Renal pelvis (tissue), 1 donor: ENCODE measurements at regions not wholly inside any gene's neighbourhood (a gene's known extent, or its start where the extent isn't known, plus 50 kb on each side); places are given as distances from the start of the nearest gene placed in this dataset.

ENCODE experiments used
- DNase-seq: peaks from one replicate; pipeline ENCODE4 v3.0.0-alpha.2; 2013

DNA sequence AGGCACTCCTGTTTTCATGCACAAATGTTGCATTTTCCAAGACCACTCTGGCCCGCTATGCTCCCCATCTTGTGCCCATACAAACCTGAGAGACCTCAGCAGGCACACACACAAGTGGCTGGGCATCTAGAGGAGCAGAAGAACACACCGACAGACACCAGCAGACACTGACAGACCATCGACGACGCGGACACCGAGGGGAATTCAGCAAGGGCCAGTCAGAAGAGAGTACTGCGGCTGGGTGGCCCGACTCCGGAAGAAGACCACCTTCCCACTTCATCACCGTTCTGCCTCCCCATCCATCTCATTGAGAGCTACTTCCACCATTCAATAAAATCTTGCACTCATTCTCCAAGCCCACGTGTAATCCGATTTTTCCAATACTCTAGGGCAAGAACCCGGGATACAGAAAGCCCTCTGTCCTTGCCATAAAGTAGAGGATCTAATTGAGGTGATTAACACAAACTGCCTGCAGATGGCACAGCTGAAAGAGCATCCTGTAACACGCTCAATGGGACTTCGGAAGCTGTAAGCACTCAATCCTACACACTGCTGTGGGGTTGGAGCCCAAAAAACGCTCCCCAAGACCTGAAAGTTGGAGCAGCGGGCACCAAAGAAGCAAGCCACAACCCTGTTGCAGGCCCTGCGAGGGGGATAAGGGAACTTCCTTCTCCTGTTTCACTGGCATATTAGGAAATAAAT lies 780.9 kb downstream of the ARAP2 start:
- DNase-seq = no peak

DNA sequence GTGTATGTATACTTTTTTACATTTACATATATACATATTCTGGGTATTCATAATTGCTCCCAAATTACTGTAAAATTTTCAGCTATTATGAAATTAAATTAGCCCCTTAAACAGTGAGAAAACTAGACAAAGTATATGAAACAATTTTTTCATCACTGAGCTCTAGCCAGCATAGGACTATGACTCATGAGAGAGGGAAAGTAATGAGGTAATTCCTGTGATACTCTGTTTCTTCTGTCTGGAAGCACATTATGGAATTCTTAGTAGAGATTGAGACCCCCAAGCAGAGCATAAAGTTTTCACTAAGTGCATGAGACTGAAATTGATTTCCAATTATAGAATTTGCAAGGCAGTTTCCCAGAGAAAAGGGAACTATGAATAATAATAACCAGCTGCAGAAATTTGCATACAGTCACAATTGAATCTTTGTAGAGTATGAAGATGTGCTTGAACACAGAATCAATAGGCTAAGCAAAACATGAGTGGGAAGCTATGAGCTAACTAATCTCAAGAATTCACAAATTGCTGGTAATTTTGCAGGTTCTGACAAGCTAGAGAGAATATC lies 779.3 kb downstream of the ARAP2 start:
- DNase-seq = no peak

DNA sequence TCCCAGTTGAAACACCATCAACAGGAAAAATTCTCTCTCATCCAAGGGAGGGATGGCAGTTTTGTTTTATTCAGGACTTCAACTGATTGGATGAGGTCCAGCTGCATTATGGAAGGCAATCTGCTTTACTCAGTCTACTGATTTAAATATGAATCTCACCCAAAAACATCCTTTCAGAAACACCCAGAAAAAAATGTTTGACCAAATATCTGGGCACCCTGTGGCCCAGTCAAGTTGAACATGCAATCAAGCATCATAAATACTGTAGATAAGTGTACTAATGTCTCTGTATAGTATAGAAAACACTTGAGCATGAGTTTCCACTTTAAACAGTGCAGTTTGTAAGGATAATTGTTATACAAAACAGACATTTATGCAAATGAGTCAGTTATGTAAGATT lies 753.2 kb downstream of the ARAP2 start:
- DNase-seq = no peak

- no peak for DNase-seq
Observed at GRCh38 chr4:35493977-35494376, 750.3 kb downstream of the ARAP2 start.

GRCh38 chr4:35494955-35495354 lies 749.4 kb downstream of the ARAP2 start:
- no peak for DNase-seq

GRCh38 chr4:35500812-35501211 lies 743.5 kb downstream of the ARAP2 start:
- no peak for DNase-seq

GRCh38 chr4:35503435-35503834 lies 740.9 kb downstream of the ARAP2 start:
- no peak for DNase-seq

GRCh38 chr4:35506161-35506560 lies 738.2 kb downstream of the ARAP2 start:
- no peak for DNase-seq

- DNase-seq = no peak
Observed at GRCh38 chr4:35511851-35512250, 732.5 kb downstream of the ARAP2 start.

DNA sequence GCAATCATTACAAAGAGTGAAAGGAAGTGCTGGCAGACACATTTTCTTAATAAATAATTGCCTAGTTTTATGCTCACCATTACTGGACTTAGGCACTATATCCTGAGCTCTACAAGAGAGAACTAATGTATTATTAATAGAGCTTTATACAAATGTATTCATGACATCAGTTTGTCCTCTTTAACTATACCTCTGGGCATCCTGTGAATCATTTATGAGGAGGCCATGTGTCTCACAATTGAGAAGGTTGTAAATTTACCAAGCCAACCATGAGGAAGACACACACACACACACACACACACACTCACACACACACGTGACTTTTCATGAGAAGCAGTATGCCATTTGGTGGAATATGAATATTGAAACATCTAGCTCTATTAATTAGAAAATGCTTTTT lies 728.2 kb downstream of the ARAP2 start:
- DNase-seq = peak; percentile 2

- no peak for DNase-seq
Observed at GRCh38 chr4:35520059-35520458, 724.3 kb downstream of the ARAP2 start.

DNA sequence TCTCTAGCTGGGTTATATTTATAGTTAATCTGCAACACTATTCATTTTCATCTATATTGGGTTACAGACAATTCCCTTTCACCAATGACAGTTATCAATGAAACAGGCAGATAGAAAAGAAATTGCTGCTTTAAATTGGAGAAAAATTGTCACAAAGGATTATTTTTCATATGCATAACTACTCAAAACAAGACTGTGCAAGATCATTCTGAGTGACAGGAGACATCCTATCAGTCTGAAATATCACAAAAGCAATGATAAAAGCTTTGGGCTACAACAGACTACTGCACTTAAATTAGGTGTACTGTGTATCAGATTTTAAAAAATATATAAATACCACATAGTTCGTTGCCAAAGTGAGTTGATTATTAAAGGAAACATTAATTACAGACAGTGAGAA lies 722.6 kb downstream of the ARAP2 start:
- DNase-seq = no peak

DNA sequence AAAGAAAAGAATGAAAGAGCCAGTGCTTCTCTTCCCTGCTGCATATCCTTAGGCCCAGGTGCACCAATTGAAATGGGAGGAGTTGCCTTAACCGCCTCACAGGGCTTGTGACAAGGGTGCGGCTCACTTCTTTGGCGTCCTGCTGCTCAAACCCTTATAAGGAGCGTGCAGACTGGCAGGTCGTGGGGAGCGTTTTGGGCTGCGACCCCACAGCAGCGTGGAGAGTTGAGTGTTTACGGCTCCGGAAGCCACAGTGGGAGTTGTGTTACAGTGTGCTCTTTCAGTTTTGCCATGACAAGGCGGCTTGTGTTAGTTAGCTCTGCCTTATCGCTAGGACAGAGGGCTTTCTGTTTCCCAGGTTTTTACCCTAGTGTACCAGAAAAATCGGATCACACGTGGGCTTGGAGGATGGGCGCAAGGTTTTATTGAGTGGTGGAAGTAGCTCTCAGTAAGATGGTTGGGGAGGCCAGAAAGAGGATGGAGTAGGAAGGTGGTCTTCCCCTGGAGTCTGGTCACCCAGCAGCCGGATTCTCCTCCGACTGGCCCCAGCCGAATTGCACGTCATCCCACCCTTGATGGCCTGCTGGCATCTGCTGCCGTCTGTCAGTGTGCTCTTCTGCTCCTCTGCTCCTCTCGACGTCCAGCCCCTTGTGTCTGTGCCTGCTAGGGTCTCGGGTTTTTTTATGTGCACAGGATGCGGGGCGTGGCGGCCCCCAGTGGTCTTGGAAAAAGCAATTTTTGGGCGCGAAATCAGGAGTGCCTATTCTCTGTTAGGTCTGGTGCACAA lies 718.9 kb downstream of the ARAP2 start:
- DNase-seq = no peak

- DNase-seq = no peak
Observed at GRCh38 chr4:35526456-35526855, 717.9 kb downstream of the ARAP2 start.

DNA sequence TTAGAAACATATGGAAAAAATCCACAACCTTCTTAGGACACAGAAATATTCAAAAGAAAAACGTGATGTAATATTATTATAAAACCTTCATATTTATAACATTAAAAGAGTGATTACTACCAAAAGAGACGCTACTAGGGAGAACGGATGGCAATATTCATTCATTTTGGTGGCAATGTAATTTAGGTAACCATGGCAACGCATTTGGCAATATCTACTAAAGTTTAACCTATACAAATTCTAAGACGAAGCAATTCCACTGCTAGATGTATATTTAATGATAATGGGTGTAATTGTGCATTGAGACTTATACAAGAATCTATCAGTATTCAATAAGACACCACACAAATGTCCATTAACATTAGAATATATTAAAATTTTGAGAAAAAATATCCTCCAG lies 709.4 kb downstream of the ARAP2 start:
- no peak for DNase-seq

DNA sequence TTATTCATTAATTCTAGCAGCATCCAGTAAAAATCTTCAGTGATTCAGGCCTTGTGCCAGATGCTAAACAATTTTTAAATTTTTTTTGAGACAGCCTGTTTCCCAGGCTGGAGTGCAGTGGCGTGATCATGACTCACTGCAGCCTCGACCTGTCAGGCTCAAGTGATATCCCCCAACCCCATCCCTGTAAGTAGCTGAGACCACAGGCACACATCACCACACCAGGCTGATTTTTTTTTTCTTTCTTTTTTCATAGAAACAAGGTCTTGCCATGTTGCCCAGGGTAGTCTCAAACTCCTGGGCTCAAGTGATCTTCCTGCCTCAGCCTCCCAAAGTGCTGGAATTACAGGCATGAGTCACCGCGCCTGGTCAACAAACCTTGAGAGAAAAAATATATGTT lies 705.5 kb downstream of the ARAP2 start:
- DNase-seq = no peak

GRCh38 chr4:35539404-35540055 lies 704.8 kb downstream of the ARAP2 start:
- DNase-seq = no peak

DNA sequence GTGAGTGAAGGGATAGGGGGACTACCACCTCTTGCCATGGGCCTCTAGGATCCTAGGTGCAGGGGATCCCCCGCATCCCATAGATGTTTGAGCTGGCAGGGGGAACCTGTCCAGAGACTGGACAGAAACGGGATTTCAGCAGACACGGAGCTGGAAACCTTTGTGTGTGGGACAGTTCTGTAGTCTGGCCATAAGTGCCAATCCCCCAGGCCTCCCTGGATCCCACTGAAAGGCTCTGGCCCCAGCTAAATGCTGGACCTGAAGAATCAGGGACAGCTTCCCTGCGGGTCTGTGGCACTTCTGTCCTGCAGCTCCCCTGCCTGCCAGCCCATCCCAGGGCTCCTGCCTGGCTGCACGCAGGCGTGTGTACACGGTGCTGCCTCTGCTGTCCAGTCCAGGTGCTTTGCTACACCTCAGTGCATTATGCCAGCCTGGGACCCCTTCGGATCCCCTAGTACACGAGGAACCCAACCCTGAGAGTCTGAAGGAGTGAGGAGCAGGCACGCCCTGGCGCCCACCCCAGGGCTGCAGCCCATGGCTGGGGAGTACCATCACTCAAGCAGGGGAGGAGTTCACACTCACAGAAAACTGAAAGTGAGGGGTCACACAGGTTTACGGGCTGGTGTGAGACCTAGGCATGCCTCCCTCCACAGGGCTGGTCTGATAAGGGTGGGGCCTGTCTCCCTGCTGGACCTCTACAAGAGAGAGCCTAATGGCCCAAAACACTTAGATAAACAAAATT lies 703.0 kb downstream of the ARAP2 start:
- no peak for DNase-seq

- DNase-seq = no peak
Observed at GRCh38 chr4:35541888-35542213, 702.5 kb downstream of the ARAP2 start.

GRCh38 chr4:35548921-35549320 lies 695.4 kb downstream of the ARAP2 start:
- no peak for DNase-seq

DNA sequence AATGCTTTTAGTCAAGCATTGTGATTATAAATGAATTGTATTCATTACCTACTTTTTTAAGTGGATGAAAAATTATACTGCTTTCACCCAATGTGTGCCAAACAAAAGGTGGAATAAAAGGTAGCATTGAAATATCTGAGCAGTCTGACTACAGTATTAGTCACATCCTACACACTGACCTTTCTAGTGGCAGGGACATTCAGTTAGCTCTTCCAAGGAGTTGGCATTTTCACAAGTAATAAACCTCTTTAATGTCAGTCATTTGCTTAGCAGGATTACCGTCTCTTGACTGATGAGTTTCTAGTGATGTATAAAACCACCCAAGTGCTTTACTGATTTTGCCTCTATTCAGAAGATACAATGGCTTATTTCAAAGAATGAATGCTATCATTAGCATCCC lies 687.9 kb downstream of the ARAP2 start:
- DNase-seq = no peak
